ENCODE measurements at regions not wholly inside any gene's neighbourhood (a gene's known extent, or its start where the extent isn't known, plus 50 kb on each side); places are given as distances from the start of the nearest gene placed in this dataset.

DNA sequence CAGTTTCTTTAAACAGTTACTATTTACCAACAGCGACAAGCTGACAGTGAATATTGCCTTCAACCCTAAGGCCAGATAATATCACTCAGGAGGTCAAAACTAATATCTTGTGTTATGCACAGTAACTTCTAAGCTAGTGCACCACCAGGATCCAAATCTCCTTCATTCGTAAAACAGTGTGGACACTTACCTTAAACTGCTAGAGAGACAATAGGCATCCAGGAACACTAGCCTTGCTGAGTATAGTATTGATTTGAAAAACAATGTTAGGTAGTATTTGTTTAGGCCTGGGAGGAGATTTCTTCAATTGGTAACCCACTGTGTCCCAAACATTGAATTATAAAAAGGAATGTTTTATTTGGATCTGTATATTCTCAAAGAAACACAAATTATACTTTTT, 707.9 kb upstream of the UBE2E2 start:
- no peak for TF ChIP-seq TAF1 (IDR thresholded peaks at IDR 0.05; ENCODE audit: low read depth, low read length)
- no peak for TF ChIP-seq POLR2A (IDR thresholded peaks at IDR 0.05; ENCODE audit: low read depth, low read length)
- TF ChIP-seq POLR2AphosphoS5 (IDR thresholded peaks at IDR 0.05; ENCODE audit: low read depth, low read length) = no peak

Data from GM12891 (cell line).